OCI-LY3 (cell line): ENCODE measurements at regions not wholly inside any gene's neighbourhood (a gene's known extent, or its start where the extent isn't known, plus 50 kb on each side); places are given as distances from the start of the nearest gene placed in this dataset.

Source experiments
- EZH2phosphoT487 ChIP-seq: fragments of 200-600 bp; shearing (Covaris generic); IDR thresholded peaks from 2 replicates; pipeline ENCODE4 v1.6.1; 2018; ENCODE audit warnings: antibody characterized with exemption, mixed run types, low read depth
- TF ChIP-seq, protein P1 (sequence below): fragments of 200-600, 300-600 bp; sonication (generic); IDR thresholded peaks from 2 replicates; pipeline ENCODE4 v1.5.1; 2014; ENCODE audit warnings: antibody characterized with exemption, low read length, low read depth

DNA sequence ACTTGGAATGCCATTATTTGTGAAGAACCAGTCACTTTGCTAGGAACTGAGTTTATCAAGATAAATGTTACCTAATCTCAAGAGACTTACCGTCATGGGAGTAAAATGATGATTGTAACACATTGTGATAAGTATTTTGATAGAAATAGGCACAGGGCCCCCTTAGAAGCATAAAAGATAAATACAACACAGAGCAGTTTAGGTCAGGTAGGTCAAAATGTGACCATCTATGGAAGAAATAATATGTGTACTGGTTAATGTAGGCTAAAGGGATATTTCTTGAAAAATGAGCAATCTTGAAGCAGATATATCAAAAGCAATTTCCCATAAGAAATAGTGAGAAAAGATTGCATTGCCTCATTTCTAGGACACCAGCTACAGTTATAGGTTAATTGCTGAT, 1386.8 kb upstream of the ADGRL2 start:
- TF ChIP-seq, protein P1, sequence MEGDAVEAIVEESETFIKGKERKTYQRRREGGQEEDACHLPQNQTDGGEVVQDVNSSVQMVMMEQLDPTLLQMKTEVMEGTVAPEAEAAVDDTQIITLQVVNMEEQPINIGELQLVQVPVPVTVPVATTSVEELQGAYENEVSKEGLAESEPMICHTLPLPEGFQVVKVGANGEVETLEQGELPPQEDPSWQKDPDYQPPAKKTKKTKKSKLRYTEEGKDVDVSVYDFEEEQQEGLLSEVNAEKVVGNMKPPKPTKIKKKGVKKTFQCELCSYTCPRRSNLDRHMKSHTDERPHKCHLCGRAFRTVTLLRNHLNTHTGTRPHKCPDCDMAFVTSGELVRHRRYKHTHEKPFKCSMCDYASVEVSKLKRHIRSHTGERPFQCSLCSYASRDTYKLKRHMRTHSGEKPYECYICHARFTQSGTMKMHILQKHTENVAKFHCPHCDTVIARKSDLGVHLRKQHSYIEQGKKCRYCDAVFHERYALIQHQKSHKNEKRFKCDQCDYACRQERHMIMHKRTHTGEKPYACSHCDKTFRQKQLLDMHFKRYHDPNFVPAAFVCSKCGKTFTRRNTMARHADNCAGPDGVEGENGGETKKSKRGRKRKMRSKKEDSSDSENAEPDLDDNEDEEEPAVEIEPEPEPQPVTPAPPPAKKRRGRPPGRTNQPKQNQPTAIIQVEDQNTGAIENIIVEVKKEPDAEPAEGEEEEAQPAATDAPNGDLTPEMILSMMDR: no peak
- TF ChIP-seq EZH2phosphoT487: no peak
